ENCODE measurements at regions not wholly inside any gene's neighbourhood (a gene's known extent, or its start where the extent isn't known, plus 50 kb on each side); places are given as distances from the start of the nearest gene placed in this dataset.

- Histone ChIP-seq H3K4me1 (replicated peaks in 1 of 2) (no peaks in the 10 kb centered on the region), H3K36me3 (replicated peaks in 1 of 2) (no peaks in the 10 kb centered on the region), H3K9me3 (replicated peaks in 1 of 3) (no peaks in the 10 kb centered on the region), H3K27me3 (no peaks in the 10 kb centered on the region), H3K27ac (no peak overlapping the region), H3K4me3 (no peak overlapping the region)
- TF ChIP-seq CTCF (IDR thresholded peaks at IDR 0.05): no peak
- TF ChIP-seq POLR2A (IDR thresholded peaks at IDR 0.05): no peak
- WGBS, 4 donors: 20 to 26% (median 21%) methylated on average over 5 of the region's 5 CpGs
- intact Hi-C loops (cut with DNase I): no loop called here
- no peak for DNase-seq
Measured at GRCh38 chr3:181313335-181313734, 323.8 kb upstream of the DNAJC19 start.

GRCh38 chr3:181311186-181311585 lies 321.6 kb upstream of the DNAJC19 start:
- intact Hi-C loops (cut with DNase I): no loop called here
- no peaks in the 10 kb centered on the region for H3K9me3 ChIP-seq (replicated peaks in 1 of 3)
- no peak for DNase-seq
- no peaks in the 10 kb centered on the region for H3K27me3 ChIP-seq
- TF ChIP-seq CTCF (IDR thresholded peaks at IDR 0.05) (no peak), POLR2A (IDR thresholded peaks at IDR 0.05) (no peak)
- H3K27ac ChIP-seq: no peak overlapping the region
- no peak overlapping the region for H3K4me3 ChIP-seq
- H3K4me1 ChIP-seq (replicated peaks in 1 of 2): no peaks in the 10 kb centered on the region
- H3K36me3 ChIP-seq (replicated peaks in 1 of 2): no peaks in the 10 kb centered on the region
- WGBS, 4 donors: 45 to 59% (median 52%) methylated on average over 6 of the region's 6 CpGs

GRCh38 chr3:181302960-181303359 lies 313.4 kb upstream of the DNAJC19 start:
- H3K4me3 ChIP-seq: no peak overlapping the region
- TF ChIP-seq CTCF (IDR thresholded peaks at IDR 0.05): no peak
- no peak for TF ChIP-seq POLR2A (IDR thresholded peaks at IDR 0.05)
- no peaks in the 10 kb centered on the region for H3K4me1 ChIP-seq (replicated peaks in 1 of 2)
- H3K27me3 ChIP-seq: no peaks in the 10 kb centered on the region
- no peaks in the 10 kb centered on the region for H3K9me3 ChIP-seq (replicated peaks in 1 of 3)
- intact Hi-C loops (cut with DNase I): no loop called here
- no peak overlapping the region for H3K27ac ChIP-seq
- 65 to 92% (median 86%) methylated on average over 2 of the region's 2 CpGs for WGBS, 4 donors
- H3K36me3 ChIP-seq (replicated peaks in 1 of 2): no peaks in the 10 kb centered on the region
- no peak for DNase-seq

- no peak for TF ChIP-seq CTCF (IDR thresholded peaks at IDR 0.05)
- TF ChIP-seq POLR2A (IDR thresholded peaks at IDR 0.05): no peak
- WGBS, 4 donors: 52 to 74% (median 61%) methylated on average over 2 of the region's 2 CpGs
- Histone ChIP-seq H3K36me3 (replicated peaks in 1 of 2) (no peaks in the 10 kb centered on the region), H3K9me3 (replicated peaks in 1 of 3) (no peaks in the 10 kb centered on the region), H3K27ac (no peak overlapping the region), H3K4me3 (no peak overlapping the region), H3K27me3 (no peaks in the 10 kb centered on the region), H3K4me1 (replicated peaks in 1 of 2) (no peaks in the 10 kb centered on the region)
- no peak for DNase-seq
- intact Hi-C loops (cut with DNase I): no loop called here
Measured at GRCh38 chr3:181300033-181300432, 310.5 kb upstream of the DNAJC19 start.

Measured in adrenal gland (tissue), 9 donors.